ENCODE measurements at regions not wholly inside any gene's neighbourhood (a gene's known extent, or its start where the extent isn't known, plus 50 kb on each side); places are given as distances from the start of the nearest gene placed in this dataset.

- DNase-seq (ENCODE audit: low read depth in 2 of 2), result no peak
- no peak for TF ChIP-seq CTCF (IDR thresholded peaks at IDR 0.05; ENCODE audit: low read depth, low read length)
- no peak overlapping the region for H3K4me3 ChIP-seq (replicated peaks in 1 of 2; ENCODE audit: low read depth in 2 of 2, low read length in 2 of 2)
These were observed 597.6 kb upstream of the PRMT6 start for GRCh38 chr1:106458866-106459265.

GRCh38 chr1:106459418-106459817 lies 597.1 kb upstream of the PRMT6 start:
- no peak for TF ChIP-seq CTCF (IDR thresholded peaks at IDR 0.05; ENCODE audit: low read depth, low read length)
- no peak for DNase-seq (ENCODE audit: low read depth in 2 of 2)
- H3K4me3 ChIP-seq (replicated peaks in 1 of 2; ENCODE audit: low read depth in 2 of 2, low read length in 2 of 2), result no peak overlapping the region

- H3K4me3 ChIP-seq (replicated peaks in 1 of 2; ENCODE audit: low read depth in 2 of 2, low read length in 2 of 2), result no peak overlapping the region
- no peak for DNase-seq (ENCODE audit: low read depth in 2 of 2)
- no peak for TF ChIP-seq CTCF (IDR thresholded peaks at IDR 0.05; ENCODE audit: low read depth, low read length)
These were observed 590.8 kb upstream of the PRMT6 start for GRCh38 chr1:106465666-106466065.

- DNase-seq (ENCODE audit: low read depth in 2 of 2), result no peak
- TF ChIP-seq CTCF (IDR thresholded peaks at IDR 0.05; ENCODE audit: low read depth, low read length), result no peak
- no peak overlapping the region for H3K4me3 ChIP-seq (replicated peaks in 1 of 2; ENCODE audit: low read depth in 2 of 2, low read length in 2 of 2)
These were observed 575.8 kb upstream of the PRMT6 start for GRCh38 chr1:106480629-106481028.

- TF ChIP-seq CTCF (IDR thresholded peaks at IDR 0.05; ENCODE audit: low read depth, low read length), result no peak
- no peak overlapping the region for H3K4me3 ChIP-seq (replicated peaks in 1 of 2; ENCODE audit: low read depth in 2 of 2, low read length in 2 of 2)
- no peak for DNase-seq (ENCODE audit: low read depth in 2 of 2)
These were observed 563.6 kb upstream of the PRMT6 start for GRCh38 chr1:106492880-106493279.

- TF ChIP-seq CTCF (IDR thresholded peaks at IDR 0.05; ENCODE audit: low read depth, low read length), result no peak
- no peak for DNase-seq (ENCODE audit: low read depth in 2 of 2)
- no peak overlapping the region for H3K4me3 ChIP-seq (replicated peaks in 1 of 2; ENCODE audit: low read depth in 2 of 2, low read length in 2 of 2)
These were observed 561.8 kb upstream of the PRMT6 start for GRCh38 chr1:106494646-106495045.

- TF ChIP-seq CTCF (IDR thresholded peaks at IDR 0.05; ENCODE audit: low read depth, low read length), result no peak
- H3K4me3 ChIP-seq (replicated peaks in 1 of 2; ENCODE audit: low read depth in 2 of 2, low read length in 2 of 2), result no peak overlapping the region
- DNase-seq (ENCODE audit: low read depth in 2 of 2), result no peak
These were observed 558.2 kb upstream of the PRMT6 start for GRCh38 chr1:106498238-106498637.

Measured in cardiac fibroblast (primary cell).